HG02759 (cell line): ENCODE measurements at regions not wholly inside any gene's neighbourhood (a gene's known extent, or its start where the extent isn't known, plus 50 kb on each side); places are given as distances from the start of the nearest gene placed in this dataset.

Source experiments
- ATAC-seq: cut with Tn5 transposase; IDR thresholded peaks from one replicate; pipeline ENCODE4 v1.9.1; 2021; ENCODE audit warnings: mild to moderate bottlenecking, moderate library complexity; ENCODE audit not compliant: unreplicated experiment

- no peak for ATAC-seq
These were observed 58.0 kb upstream of the PARP11 start for GRCh38 chr12:3931206-3931605.

GRCh38 chr12:3929875-3930615, 56.8 kb upstream of the PARP11 start:
- no peak for ATAC-seq

DNA sequence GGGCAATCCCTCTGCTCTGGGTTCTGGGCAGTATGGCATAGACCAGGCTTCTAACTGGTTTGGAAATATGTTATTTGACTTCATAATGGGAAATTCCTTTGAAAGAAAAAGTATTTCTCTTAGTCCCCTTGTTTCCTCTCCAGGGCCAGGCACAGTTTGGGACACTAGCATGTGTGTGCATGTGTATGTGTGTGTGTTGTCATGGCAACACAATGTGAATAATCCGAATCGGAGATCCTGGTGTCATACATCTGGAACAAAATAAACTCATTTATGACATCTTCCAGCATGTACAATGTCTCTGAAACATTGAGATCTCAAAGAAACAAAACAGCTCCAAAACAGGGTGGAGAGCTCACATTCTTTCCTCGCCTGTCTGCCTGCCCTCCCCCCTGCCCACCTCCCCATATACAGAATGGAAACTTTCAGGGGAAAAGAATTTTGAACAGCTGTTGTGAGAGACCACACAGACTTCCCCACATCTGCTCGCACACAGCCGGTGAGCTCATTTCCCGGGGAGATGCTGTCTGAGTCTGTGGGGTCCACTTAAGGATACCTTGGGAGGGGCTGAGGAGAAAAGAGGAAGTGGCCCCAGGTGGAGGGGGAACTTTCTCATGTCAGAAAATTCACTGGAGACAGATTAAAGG, 55.5 kb upstream of the PARP11 start:
- no peak for ATAC-seq

GRCh38 chr12:3925621-3926020, 52.4 kb upstream of the PARP11 start:
- ATAC-seq = no peak

GRCh38 chr12:3924761-3925160, 51.6 kb upstream of the PARP11 start:
- ATAC-seq = no peak

GRCh38 chr12:3923021-3923420, 49.8 kb upstream of the PARP11 start:
- no peak for ATAC-seq
